Muscle of leg (tissue), 3 donors: ENCODE measurements at regions not wholly inside any gene's neighbourhood (a gene's known extent, or its start where the extent isn't known, plus 50 kb on each side); places are given as distances from the start of the nearest gene placed in this dataset.

Source experiments
- DNase-seq: peaks from one replicate; pipeline ENCODE4 v3.0.0; 2013
- H3K27ac ChIP-seq: one replicate; pipeline ENCODE4 v1.5.1; 2013; ENCODE audit warnings: mild to moderate bottlenecking, low read length, control low read depth
- H3K27me3 ChIP-seq: one replicate; pipeline ENCODE4 v1.6.1; 2013; ENCODE audit warnings: low read length; ENCODE audit not compliant: control insufficient read depth, insufficient read depth
- H3K36me3 ChIP-seq: one replicate; pipeline ENCODE4 v1.6.1; 2013; ENCODE audit warnings: low read length; ENCODE audit not compliant: control insufficient read depth, insufficient read depth
- H3K4me1 ChIP-seq: one replicate; pipeline ENCODE4 v1.6.1; 2013; ENCODE audit warnings: low read length; ENCODE audit not compliant: control insufficient read depth, insufficient read depth
- H3K4me3 ChIP-seq: one replicate; pipeline ENCODE4 v1.5.1; 2013; ENCODE audit warnings: low read length, control low read depth
- H3K9me3 ChIP-seq: replicated peaks from 2 replicates; pipeline ENCODE4 v1.6.1; 2013; ENCODE audit warnings: low read depth, low read length; ENCODE audit not compliant: control insufficient read depth
- WGBS: methylation state at CpG from one replicate; pipeline ENCODE4 v1.1.5; 2013; ENCODE audit warnings: missing lambda C conversion rate; ENCODE audit not compliant: insufficient coverage; 5-methylcytosine and 5-hydroxymethylcytosine counted together

DNA sequence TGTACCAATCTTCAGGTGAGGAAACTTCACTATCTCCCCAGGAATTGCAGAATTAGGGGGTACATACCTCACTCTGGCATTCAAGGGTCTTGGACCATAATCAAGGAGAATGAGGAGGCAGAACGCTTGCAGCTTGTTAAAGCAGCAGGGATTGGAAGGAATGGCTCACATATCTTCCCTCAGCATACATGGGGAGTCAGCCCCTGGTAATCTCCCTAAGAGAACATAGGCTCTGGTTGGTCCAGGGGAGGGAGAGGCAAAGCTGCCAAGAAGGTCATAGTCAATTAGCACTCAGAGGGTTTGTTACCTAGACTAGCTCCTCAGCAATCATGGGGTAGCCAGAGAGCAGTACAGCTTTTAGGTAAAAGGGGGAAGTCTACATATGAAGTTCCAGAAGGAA, 256.8 kb downstream of the INSC start:
- no peak for DNase-seq
- H3K27me3 ChIP-seq: no peaks in the 10 kb centered on the region
- no peak overlapping the region for H3K27ac ChIP-seq
- 50% methylated on average over 1 of the region's 1 CpG for WGBS
- no peaks in the 10 kb centered on the region for H3K4me1 ChIP-seq
- H3K4me3 ChIP-seq: no peak overlapping the region
- H3K9me3 ChIP-seq: no peaks in the 10 kb centered on the region
- no peaks in the 10 kb centered on the region for H3K36me3 ChIP-seq

GRCh38 chr11:15374418-15374817, 259.7 kb downstream of the INSC start:
- Histone ChIP-seq H3K27ac (no peak overlapping the region), H3K36me3 (no peaks in the 10 kb centered on the region), H3K9me3 (no peaks in the 10 kb centered on the region), H3K27me3 (no peaks in the 10 kb centered on the region), H3K4me3 (no peak overlapping the region), H3K4me1 (no peaks in the 10 kb centered on the region)
- DNase-seq: no peak
- WGBS: no CpG with 5 or more reads among the region's 2 CpGs

GRCh38 chr11:15378941-15379340, 264.2 kb downstream of the INSC start:
- no peak for DNase-seq
- H3K4me1 ChIP-seq: no peaks in the 10 kb centered on the region
- no peak overlapping the region for H3K4me3 ChIP-seq
- no peak overlapping the region for H3K27ac ChIP-seq
- no peaks in the 10 kb centered on the region for H3K36me3 ChIP-seq
- H3K9me3 ChIP-seq: no peaks in the 10 kb centered on the region
- WGBS: 69% methylated on average over 2 of the region's 2 CpGs
- H3K27me3 ChIP-seq: no peaks in the 10 kb centered on the region

- DNase-seq: no peak
- H3K36me3 ChIP-seq: no peaks in the 10 kb centered on the region
- no peaks in the 10 kb centered on the region for H3K9me3 ChIP-seq
- 89% methylated on average over 3 of the region's 4 CpGs for WGBS
- H3K4me3 ChIP-seq: no peak overlapping the region
- H3K27ac ChIP-seq: no peak overlapping the region
- no peaks in the 10 kb centered on the region for H3K27me3 ChIP-seq
- no peaks in the 10 kb centered on the region for H3K4me1 ChIP-seq
Measured at GRCh38 chr11:15379483-15379882, 264.8 kb downstream of the INSC start.

DNA sequence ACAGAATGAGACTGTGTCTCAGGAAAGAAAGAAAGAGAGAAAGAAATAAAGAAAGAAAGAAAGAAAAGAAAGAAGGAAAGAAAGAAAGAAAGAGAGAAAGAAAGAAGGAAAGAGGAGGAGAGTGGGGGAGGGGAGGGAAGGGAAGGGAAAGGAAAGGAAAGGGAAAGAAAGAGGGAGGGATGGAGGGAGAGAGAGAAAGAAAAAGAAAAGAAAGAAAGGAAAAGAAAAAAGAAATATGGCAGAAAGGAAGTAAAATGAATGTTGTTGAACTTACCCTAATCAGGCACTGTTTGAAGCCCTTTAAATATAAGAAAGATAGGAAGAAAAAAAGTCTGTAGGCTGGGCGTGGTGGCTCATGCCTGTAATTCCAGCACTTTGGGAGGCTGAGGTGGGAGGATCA, 276.1 kb downstream of the INSC start:
- Histone ChIP-seq H3K36me3 (no peaks in the 10 kb centered on the region), H3K9me3 (peaks cover 3% of the 10 kb centered on the region), H3K27ac (no peak overlapping the region), H3K27me3 (no peaks in the 10 kb centered on the region), H3K4me3 (no peak overlapping the region), H3K4me1 (no peaks in the 10 kb centered on the region)
- no CpG with 5 or more reads among the region's 1 CpG for WGBS
- DNase-seq: no peak

- Histone ChIP-seq H3K9me3 (peaks cover 4% of the 10 kb centered on the region), H3K36me3 (no peaks in the 10 kb centered on the region), H3K27me3 (no peaks in the 10 kb centered on the region), H3K27ac (no peak overlapping the region), H3K4me1 (no peaks in the 10 kb centered on the region), H3K4me3 (no peak overlapping the region)
- no peak for DNase-seq
- no CpG with 5 or more reads among the region's 2 CpGs for WGBS
Measured at GRCh38 chr11:15396778-15397177, 282.1 kb downstream of the INSC start.

DNA sequence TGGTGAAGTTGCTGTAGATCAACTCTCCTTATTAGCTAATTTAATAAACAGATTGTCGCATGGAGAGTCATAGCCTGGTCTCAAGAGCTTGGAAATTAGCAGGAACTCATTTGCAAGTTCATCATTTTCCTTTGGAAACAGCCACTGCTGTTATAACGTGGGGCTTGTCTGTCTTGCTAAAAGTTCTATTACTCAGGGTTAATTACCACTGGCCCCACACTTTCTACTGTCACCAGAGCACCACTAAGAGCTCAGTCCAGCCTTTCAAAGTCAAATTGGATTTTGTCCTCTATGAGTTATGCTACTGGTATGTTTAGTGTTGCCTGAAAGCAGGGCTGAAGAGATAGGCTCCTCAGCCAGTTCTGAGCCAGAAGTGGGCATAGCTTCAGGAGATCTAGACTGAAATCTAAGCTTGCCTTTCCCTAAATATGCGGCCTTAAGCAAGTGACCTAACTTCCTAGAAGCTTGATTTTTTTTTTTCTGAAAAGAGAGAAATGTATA, 292.2 kb downstream of the INSC start:
- no peak for DNase-seq
- no peak overlapping the region for H3K4me3 ChIP-seq
- no peaks in the 10 kb centered on the region for H3K4me1 ChIP-seq
- 50% methylated on average over 1 of the region's 3 CpGs for WGBS
- H3K36me3 ChIP-seq: no peaks in the 10 kb centered on the region
- H3K27ac ChIP-seq: no peak overlapping the region
- H3K9me3 ChIP-seq: no peaks in the 10 kb centered on the region
- H3K27me3 ChIP-seq: no peaks in the 10 kb centered on the region

- H3K27ac ChIP-seq: no peak overlapping the region
- DNase-seq: no peak
- no peaks in the 10 kb centered on the region for H3K9me3 ChIP-seq
- no peaks in the 10 kb centered on the region for H3K36me3 ChIP-seq
- 71% methylated on average over 2 of the region's 2 CpGs for WGBS
- H3K4me1 ChIP-seq: no peaks in the 10 kb centered on the region
- no peak overlapping the region for H3K4me3 ChIP-seq
- H3K27me3 ChIP-seq: peaks cover 2% of the 10 kb centered on the region
Measured at GRCh38 chr11:15412054-15412453, 297.3 kb downstream of the INSC start.

DNA sequence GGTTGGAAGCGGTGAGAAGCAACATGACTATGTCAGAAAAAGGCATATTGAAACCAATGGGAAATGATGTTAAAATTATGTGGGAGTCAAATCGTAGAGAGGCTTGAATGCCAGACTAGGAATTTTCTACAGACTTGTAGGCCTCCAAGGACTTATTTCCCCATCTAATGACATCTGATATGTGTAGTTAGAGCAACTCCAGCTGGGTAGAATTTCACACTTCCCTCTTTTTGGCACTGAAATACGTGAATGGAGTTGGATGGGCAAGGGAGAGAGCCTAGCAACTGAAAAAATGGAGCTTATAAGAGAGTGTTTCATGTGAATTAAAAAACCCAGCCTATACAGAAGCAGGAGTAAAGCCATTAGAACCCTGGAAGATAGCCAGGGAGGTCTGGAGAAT, 304.2 kb downstream of the INSC start:
- Histone ChIP-seq H3K9me3 (no peaks in the 10 kb centered on the region), H3K36me3 (no peaks in the 10 kb centered on the region), H3K27me3 (peaks cover 2% of the 10 kb centered on the region), H3K4me1 (peaks cover 2% of the 10 kb centered on the region), H3K4me3 (no peak overlapping the region), H3K27ac (no peak overlapping the region)
- 75% methylated on average over 1 of the region's 3 CpGs for WGBS
- peak; percentile 61 for DNase-seq

DNA sequence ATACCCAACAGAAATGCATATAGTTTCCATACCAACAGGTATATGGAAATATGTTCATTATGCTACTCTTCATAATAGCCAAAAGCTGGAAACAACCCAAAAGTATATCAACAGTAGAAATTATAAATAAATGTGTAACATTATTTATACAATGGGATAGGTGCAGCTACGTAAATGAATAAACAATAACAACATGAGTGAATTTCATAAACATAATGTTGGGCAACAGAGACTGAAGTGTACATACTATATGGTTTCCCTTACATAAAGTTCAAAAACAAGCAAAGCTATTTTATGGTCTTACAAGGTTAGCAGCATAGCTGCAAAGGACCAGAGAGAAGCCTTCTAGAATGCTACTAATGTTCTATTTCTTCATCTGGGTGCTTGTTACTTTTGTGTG, 305.0 kb downstream of the INSC start:
- no CpG with 5 or more reads among the region's 1 CpG for WGBS
- H3K9me3 ChIP-seq: no peaks in the 10 kb centered on the region
- no peak overlapping the region for H3K27ac ChIP-seq
- peaks cover 2% of the 10 kb centered on the region for H3K4me1 ChIP-seq
- no peaks in the 10 kb centered on the region for H3K36me3 ChIP-seq
- no peak overlapping the region for H3K4me3 ChIP-seq
- H3K27me3 ChIP-seq: peaks cover 2% of the 10 kb centered on the region
- no peak for DNase-seq

DNA sequence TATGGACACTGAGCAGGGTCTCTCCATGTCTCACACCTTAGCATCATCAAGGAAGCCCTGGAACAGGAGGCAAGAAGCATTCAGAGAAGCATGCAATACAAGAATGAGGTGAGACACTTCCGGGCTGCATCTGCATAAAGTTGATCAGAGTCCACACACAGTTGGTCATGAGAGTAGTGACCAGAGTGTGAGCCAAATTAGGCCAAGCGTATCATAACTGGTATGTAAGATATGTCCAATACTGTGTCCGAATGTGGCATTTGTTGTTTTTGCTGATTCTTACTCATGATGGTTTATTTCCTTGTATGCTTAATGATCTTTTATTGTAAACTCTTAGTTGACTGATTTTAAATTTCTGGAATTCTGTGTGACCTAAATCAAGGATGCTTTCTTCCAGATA, 315.7 kb downstream of the INSC start:
- no peaks in the 10 kb centered on the region for H3K9me3 ChIP-seq
- 73% methylated on average over 1 of the region's 3 CpGs for WGBS
- no peaks in the 10 kb centered on the region for H3K36me3 ChIP-seq
- peak; percentile 4 for DNase-seq
- H3K27ac ChIP-seq: no peak overlapping the region
- H3K27me3 ChIP-seq: no peaks in the 10 kb centered on the region
- H3K4me3 ChIP-seq: no peak overlapping the region
- no peaks in the 10 kb centered on the region for H3K4me1 ChIP-seq
